ENCODE measurements at regions not wholly inside any gene's neighbourhood (a gene's known extent, or its start where the extent isn't known, plus 50 kb on each side); places are given as distances from the start of the nearest gene placed in this dataset.

DNA sequence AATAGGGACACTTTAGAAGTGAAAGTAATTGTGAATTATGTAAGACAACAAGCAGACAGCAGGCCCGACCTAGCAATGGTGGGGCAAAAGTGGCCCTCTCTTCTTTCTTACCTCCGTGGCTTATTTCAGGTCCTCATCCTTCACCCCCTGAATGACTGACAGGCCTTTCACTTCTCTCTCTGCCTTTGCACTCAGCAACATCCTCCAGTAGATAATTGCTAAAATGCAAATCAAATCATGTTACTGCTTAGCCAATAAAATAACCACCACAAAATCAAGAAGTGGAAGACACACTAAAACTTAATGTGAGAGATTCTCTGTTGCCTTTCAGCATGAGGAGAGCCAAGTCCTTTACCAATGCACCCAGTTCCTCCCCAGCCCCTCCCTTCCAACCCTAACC is 274.6 kb upstream of the ZNF32 start:
- TF ChIP-seq POLR2AphosphoS5 (IDR thresholded peaks at IDR 0.05; ENCODE audit: low read depth, low read length), result no peak
- no peak for TF ChIP-seq POLR2A (IDR thresholded peaks at IDR 0.05; ENCODE audit: low read depth, low read length)

Measured in GM12892 (cell line).